ENCODE measurements at regions not wholly inside any gene's neighbourhood (a gene's known extent, or its start where the extent isn't known, plus 50 kb on each side); places are given as distances from the start of the nearest gene placed in this dataset.

DNA sequence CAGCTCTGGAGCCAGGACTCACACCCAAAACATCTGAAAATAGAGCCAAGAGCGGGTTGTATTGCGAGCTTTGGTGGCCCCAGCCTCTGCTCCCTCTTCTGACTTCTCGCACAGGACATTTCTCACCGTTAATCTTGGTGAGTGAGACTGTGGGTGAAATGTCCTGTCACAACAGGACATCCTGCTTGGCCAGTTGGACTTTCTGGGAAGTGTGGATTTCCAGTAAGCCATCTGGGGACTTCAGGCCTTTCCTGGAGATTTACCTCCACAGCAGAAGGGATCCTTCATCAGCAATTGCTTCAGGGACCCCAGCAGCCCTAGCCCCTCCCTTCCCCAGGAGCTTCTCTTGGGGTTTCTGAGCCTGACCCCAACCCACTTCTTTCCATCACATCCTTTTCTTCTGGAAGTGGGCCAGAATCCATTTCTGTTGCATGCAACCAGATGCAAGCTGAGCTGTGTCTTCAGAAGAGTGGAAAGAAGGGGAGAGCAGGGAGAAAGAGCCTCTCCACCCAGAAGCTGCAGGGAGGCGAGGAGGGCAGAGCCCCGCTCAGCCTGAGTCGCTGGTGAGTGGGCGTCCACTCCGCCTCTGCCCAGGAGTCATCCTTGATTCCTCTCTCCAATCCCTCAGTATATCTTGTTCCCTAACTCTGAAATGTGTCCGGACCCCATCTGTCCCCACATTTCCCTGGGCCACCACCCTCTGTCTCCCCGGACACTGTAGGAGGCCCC, 50.3 kb upstream of the GADD45G start:
- intact Hi-C loops (cut with DNase I), result no loop called here
- H3K4me1 ChIP-seq, result peaks cover 21% of the 10 kb centered on the region
- H3K27me3 ChIP-seq, result no peaks in the 10 kb centered on the region
- no peaks in the 10 kb centered on the region for H3K36me3 ChIP-seq
- TF ChIP-seq, protein P1, sequence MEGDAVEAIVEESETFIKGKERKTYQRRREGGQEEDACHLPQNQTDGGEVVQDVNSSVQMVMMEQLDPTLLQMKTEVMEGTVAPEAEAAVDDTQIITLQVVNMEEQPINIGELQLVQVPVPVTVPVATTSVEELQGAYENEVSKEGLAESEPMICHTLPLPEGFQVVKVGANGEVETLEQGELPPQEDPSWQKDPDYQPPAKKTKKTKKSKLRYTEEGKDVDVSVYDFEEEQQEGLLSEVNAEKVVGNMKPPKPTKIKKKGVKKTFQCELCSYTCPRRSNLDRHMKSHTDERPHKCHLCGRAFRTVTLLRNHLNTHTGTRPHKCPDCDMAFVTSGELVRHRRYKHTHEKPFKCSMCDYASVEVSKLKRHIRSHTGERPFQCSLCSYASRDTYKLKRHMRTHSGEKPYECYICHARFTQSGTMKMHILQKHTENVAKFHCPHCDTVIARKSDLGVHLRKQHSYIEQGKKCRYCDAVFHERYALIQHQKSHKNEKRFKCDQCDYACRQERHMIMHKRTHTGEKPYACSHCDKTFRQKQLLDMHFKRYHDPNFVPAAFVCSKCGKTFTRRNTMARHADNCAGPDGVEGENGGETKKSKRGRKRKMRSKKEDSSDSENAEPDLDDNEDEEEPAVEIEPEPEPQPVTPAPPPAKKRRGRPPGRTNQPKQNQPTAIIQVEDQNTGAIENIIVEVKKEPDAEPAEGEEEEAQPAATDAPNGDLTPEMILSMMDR (IDR thresholded peaks at IDR 0.05), result no peak
- DNase-seq (no peak), ATAC-seq (no peak)
- H3K4me3 ChIP-seq, result no peak overlapping the region
- H3K9me3 ChIP-seq, result no peaks in the 10 kb centered on the region
- peak overlapping the region; percentile 78 for H3K27ac ChIP-seq

DNA sequence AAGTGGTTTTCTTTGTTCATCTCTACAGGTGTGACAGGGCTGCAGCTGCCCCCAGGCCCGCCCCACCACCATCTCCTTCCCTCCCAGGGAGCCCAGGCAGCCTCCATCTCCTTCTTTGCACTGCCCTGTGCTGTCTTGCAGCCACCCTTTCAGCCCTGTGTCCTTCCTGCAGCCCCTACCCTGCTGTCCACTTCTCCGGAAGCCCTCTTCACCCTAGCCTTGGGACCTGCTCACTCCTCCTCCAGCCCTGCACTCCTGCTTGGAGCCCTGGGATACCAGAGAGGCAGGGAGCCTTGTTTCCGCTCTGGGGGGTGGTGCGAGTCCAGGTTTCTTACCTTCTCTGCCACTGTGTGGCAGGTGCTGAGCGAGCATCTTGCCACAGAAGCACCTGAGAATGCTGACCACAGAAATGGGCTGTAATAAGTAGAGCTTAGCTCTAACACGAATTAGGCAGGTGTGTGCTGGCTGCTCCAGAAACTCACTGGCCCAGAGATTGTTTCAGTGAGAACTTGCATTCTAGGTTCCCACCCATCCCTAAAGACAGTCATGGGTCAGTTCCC, 51.3 kb upstream of the GADD45G start:
- no peak overlapping the region for H3K27ac ChIP-seq
- intact Hi-C loops (cut with DNase I), result no loop called here
- TF ChIP-seq, protein P1 (IDR thresholded peaks at IDR 0.05), result no peak

DNA sequence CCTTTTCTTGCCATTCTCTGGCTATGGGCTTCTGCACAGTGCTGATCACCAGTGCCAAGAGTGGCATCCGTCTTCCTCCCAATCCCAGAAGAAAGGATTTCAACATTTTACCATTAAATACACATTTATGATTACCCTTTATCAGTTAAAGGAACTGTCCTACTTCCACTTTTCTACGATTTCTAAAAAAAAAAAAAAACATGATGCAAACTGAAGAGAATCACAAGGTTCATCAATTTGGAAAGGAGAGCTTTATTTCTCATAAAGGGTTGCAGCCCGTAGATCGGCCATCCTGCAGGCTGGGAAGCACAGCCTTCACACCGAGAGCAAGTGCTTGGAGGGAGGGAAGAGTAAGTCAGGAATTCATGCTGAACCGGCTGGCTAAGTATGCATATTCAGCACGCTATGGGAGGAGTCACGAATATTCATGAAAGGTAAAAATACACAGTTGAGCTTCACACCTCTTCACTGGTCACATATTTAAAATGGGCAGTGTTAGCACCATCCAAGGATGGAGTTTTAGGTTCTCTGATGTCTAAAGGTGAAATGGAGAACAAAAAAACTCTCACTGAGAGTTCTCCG, 52.5 kb upstream of the SEMA4D start:
- Histone ChIP-seq H3K27me3 (no peaks in the 10 kb centered on the region), H3K4me3 (no peak overlapping the region), H3K9me3 (no peaks in the 10 kb centered on the region), H3K4me1 (peaks cover 11% of the 10 kb centered on the region), H3K36me3 (no peaks in the 10 kb centered on the region), H3K27ac (no peak overlapping the region)
- TF ChIP-seq, protein P1 (IDR thresholded peaks at IDR 0.05), result no peak
- intact Hi-C loops (cut with DNase I), result no loop called here
- ATAC-seq (no peak), DNase-seq (no peak)

More for the DNA sequence above, 51.3 kb upstream of the GADD45G start:
- Histone ChIP-seq H3K27me3 (no peaks in the 10 kb centered on the region), H3K36me3 (no peaks in the 10 kb centered on the region), H3K9me3 (no peaks in the 10 kb centered on the region), H3K4me1 (peaks cover 21% of the 10 kb centered on the region), H3K4me3 (no peak overlapping the region)
- ATAC-seq (no peak), DNase-seq (no peak)

DNA sequence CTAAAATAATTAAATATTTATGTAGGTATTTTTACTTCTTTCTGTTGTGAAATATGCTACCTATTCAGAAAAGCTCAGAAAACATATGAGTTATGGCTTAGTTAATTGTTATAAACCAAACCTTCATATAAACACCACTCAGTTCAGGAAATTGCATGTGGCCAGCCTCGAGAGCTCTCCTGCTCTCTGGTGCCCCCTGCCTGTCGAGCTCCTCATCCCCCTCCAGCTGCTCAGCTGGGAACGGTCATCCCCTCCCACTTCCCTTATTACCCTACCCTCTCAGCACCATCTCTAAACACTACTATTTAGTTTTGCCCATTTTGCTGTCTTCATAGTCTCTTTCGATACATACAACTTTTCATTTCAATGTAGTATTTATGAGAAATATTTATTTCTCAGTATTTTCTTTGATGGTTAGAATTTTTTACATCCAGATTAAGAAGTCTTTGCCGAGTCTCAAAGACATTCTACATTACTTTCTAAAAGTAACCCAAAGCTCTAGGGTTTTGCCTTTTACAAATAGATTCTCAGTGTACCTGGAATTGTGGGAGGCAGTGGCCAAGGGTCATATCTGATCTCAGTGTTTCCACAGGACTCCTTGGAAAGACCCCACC, 51.2 kb upstream of the SEMA4D start:
- Histone ChIP-seq H3K27me3 (no peaks in the 10 kb centered on the region), H3K4me3 (no peak overlapping the region), H3K27ac (no peak overlapping the region), H3K36me3 (no peaks in the 10 kb centered on the region), H3K9me3 (no peaks in the 10 kb centered on the region), H3K4me1 (peaks cover 6% of the 10 kb centered on the region)
- ATAC-seq, result peak; percentile 99
- intact Hi-C loops (cut with DNase I), result no loop called here
- TF ChIP-seq, protein P1 (IDR thresholded peaks at IDR 0.05), result peak; percentile 98
- DNase-seq, result peak; percentile 92

DNA sequence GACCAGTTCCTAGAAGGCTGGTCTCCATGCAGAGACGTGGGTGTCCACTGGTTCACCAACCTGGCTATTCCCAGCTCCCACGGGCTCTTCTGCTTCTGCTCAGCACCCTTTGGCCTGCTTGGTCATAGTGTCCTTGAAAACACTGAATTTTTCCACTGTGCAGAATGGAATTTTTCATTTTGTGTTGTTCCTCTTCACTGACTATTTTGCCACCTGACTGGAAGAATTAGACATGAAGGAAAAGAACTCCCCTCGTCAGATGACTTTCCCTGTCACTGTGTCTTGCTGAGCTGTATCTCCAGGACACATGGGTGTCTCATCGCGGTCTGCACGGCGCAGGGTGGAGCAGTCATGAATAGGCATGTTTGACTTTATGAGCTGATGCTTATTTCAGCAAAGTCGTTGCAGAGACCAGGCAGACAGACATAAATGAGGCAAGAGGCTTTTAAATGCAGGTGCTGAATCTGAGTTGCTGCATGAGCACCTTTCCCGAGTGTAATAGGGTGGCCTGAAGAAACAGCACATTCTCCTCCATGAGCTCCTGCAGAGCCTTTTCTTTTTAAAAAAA, 50.2 kb upstream of the SEMA4D start:
- TF ChIP-seq, protein P1 (IDR thresholded peaks at IDR 0.05), result no peak
- H3K4me3 ChIP-seq, result no peak overlapping the region
- H3K27me3 ChIP-seq, result no peaks in the 10 kb centered on the region
- ATAC-seq, result no peak
- H3K9me3 ChIP-seq, result no peaks in the 10 kb centered on the region
- intact Hi-C loops (cut with DNase I), result no loop called here
- no peak overlapping the region for H3K27ac ChIP-seq
- no peaks in the 10 kb centered on the region for H3K4me1 ChIP-seq
- DNase-seq, result no peak
- H3K36me3 ChIP-seq, result no peaks in the 10 kb centered on the region
